ENCODE measurements at regions not wholly inside any gene's neighbourhood (a gene's known extent, or its start where the extent isn't known, plus 50 kb on each side); places are given as distances from the start of the nearest gene placed in this dataset.

DNA sequence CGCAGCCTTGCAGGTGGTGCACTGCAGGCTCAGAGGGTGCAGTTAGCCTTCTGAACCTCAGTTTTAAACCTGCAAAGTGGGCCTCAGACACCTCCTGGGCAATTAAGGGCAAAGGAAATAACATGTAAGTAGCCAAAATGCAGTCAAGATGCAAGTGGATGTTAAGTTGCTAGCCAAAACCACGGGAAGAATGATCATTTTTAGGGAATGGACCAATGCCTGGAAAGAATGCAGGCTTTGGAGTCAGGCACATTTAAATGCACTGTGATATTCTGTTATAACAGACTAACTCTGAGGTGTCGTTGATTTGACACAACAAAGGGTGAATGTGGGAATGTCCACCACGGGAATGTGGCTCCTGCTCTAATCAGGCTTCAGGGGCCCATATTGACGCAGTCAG lies 57.9 kb upstream of the PTGFRN start:
- CTCF ChIA-PET = no interaction called here
- Histone ChIP-seq H3K36me3 (ENCODE audit: control insufficient read depth, insufficient read depth, low read length) (no peaks in the 10 kb centered on the region), H3K9me1 (ENCODE audit: insufficient read depth, low read length) (no peaks in the 10 kb centered on the region), H2BK120ac (ENCODE audit: low read depth, low read length) (no peak overlapping the region), H4K8ac (ENCODE audit: low read depth in 2 of 2, low read length in 2 of 2) (no peak overlapping the region), H3K14ac (replicated peaks; ENCODE audit: low read depth, low read length) (no peak overlapping the region), H3K23ac (ENCODE audit: low read depth, low read length) (no peak overlapping the region), H3K9me3 (ENCODE audit: control insufficient read depth, insufficient read depth, low read length) (no peaks in the 10 kb centered on the region), H3K4me2 (ENCODE audit: low read depth, low read length) (no peak overlapping the region), H2AFZ (replicated peaks; ENCODE audit: low read length, poor library complexity) (no peak overlapping the region), H2BK20ac (ENCODE audit: low read depth, low read length) (no peak overlapping the region), H3K56ac (ENCODE audit: extremely low read depth, insufficient read depth, low read length) (no peak overlapping the region), H2AK9ac (replicated peaks; ENCODE audit: low read depth, low read length, poor library complexity) (no peak overlapping the region), H4K91ac (ENCODE audit: insufficient read depth, low read depth, low read length) (no peak overlapping the region), H3K18ac (ENCODE audit: low read depth, low read length) (no peak overlapping the region), H3K4ac (ENCODE audit: low read depth, low read length) (no peak overlapping the region), H2AK5ac (ENCODE audit: low read depth, low read length) (no peak overlapping the region), H3K27me3 (ENCODE audit: control insufficient read depth, insufficient read depth, low read length) (no peaks in the 10 kb centered on the region), H4K5ac (ENCODE audit: low read depth, low read length) (no peak overlapping the region), H3K9ac (ENCODE audit: low read depth, low read length) (no peak overlapping the region), H4K20me1 (ENCODE audit: insufficient read depth, low read length) (no peaks in the 10 kb centered on the region), H2BK5ac (ENCODE audit: low read depth, low read length, poor library complexity, severe bottlenecking) (no peak overlapping the region), H3K4me1 (ENCODE audit: control insufficient read depth, insufficient read depth, low read length) (no peaks in the 10 kb centered on the region), H2BK15ac (ENCODE audit: low read depth, low read length) (no peak overlapping the region), H3K4me3 (ENCODE audit: insufficient read depth, low read depth, low read length) (no peak overlapping the region), H3K27ac (ENCODE audit: insufficient read depth, low read length) (no peak overlapping the region), H3K79me1 (ENCODE audit: low read depth in 1 of 2, low read length in 2 of 2) (no peaks in the 10 kb centered on the region)
- DNase-seq = no peak
- POLR2A ChIA-PET (ENCODE audit: unreplicated experiment) = no interaction called here
- no peak for ATAC-seq (ENCODE audit: low read depth)
- no TSS peak for BruUV-seq (replicated peaks)
- TF ChIP-seq RAD21 (IDR thresholded peaks at IDR 0.05; ENCODE audit: low read length) (no peak), RFX5 (IDR thresholded peaks at IDR 0.05; ENCODE audit: low read depth, low read length) (no peak), CEBPB (IDR thresholded peaks at IDR 0.05; ENCODE audit: low read depth, low read length) (no peak), MAZ (IDR thresholded peaks at IDR 0.05; ENCODE audit: borderline replicate concordance, low read depth, low read length) (no peak), NFE2L2 (IDR thresholded peaks at IDR 0.05; ENCODE audit: low read depth, low read length) (no peak), SMC3 (IDR thresholded peaks at IDR 0.05; ENCODE audit: low read depth, low read length) (no peak), USF2 (IDR thresholded peaks at IDR 0.05; ENCODE audit: low read depth, low read length) (no peak)
- intact Hi-C loops (cut with micrococcal nuclease) = no loop called here
- dilution Hi-C loops (cut with HindIII; ENCODE audit: low sequenced_read_pairs, unreplicated experiment) = no loop called here
- in situ Hi-C loops (cut with MboI; ENCODE audit: low sequenced_read_pairs) = no loop called here
- no CpG with 5 or more reads among the region's 5 CpGs for WGBS, 2 experiments (ENCODE audit: extremely low coverage in 2 of 2, insufficient read length in 1 of 2)

Data from IMR-90 (cell line).